HUDEP-2 (cell line): ENCODE measurements at regions not wholly inside any gene's neighbourhood (a gene's known extent, or its start where the extent isn't known, plus 50 kb on each side); places are given as distances from the start of the nearest gene placed in this dataset.
"Not testable (repeated sequence)": the region's sequence is repeated elsewhere in the genome, so short reads cannot be mapped to it uniquely, and the experiment has no call there.

ENCODE experiments used
- DNase-seq, 76 experiments: peaks; one replicate each; lab custom pipeline; 2025; ENCODE audit not compliant: unreplicated experiment in 76 of 76; lab: John Stamatoyannopoulos, UW

GRCh38 chr13:43946281-43946680 lies 66.6 kb downstream of the LACC1 start:
- no peak for DNase-seq

DNA sequence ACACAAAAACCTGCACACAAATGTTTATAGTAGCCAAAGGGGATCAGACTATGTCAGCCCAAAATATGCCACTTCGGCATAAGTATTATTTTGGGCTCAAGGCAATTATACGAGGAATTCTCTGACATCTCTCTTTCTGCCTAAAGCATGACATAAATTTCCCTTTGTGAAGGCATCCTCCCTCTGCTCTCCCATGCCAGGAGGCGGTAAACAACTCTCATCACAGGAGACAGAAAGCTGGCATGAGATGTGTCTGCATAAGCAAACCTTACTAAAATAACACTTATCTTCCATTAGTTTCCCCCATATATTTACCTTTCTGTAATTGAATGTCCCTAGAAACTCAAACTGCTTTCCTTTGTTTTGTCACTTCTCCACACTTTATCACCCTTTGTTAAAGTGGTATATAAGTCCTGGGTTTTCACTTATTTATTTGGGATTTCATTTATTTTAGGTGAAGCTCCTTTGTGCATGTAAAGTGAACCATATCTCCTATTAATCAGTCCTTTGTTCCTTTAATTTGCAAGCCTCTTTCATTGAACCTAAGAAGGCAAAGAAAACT lies 68.3 kb downstream of the LACC1 start:
- DNase-seq: no peak

DNA sequence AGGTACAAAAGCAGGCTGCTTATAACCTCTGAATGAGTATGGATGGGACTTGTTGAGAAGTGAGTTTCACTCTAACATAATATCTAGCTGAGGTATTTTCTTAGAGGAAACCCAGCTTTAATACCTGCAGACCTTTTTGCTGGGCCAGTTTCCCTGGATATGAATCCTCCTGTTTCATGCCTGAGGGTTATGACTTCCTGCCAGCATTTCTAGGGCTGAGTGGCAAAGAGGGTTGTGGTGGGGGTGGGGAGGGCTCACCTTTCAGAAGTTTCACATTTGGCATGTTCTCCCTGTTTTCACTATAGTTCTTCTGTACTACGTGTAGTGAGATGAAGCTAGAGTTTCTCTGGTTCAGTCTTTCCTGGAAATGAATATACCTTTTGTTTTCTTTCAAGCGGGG lies 73.7 kb downstream of the LACC1 start:
- no peak for DNase-seq

- DNase-seq: not testable (repeated sequence)
Observed at GRCh38 chr13:43956975-43957374, 77.3 kb downstream of the LACC1 start.

- no peak for DNase-seq
Observed at GRCh38 chr13:43959291-43959690, 79.6 kb downstream of the LACC1 start.

GRCh38 chr13:43961909-43962308 lies 82.2 kb downstream of the LACC1 start:
- no peak for DNase-seq

DNA sequence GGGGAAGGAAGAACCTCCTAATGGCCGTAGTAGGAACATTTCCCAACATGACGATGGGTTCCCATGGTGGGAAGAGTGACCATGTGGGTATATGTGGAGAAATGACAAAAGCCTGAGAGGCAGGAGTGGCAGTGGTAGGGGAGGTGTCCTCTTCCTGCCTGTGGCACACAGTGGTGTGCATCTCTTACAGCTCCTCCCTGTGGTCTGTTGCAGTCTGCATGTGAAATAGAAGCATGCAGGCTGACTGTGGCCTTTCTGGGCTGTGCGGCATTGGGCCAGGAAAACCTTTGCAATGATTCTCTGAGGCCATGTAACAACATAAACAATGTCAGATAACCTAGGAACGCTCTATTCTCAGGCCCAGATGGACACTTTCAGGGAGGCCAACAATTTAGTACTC lies 84.0 kb downstream of the LACC1 start:
- no peak for DNase-seq

- DNase-seq: no peak
Observed at GRCh38 chr13:43964698-43965458, 85.2 kb downstream of the LACC1 start.

DNA sequence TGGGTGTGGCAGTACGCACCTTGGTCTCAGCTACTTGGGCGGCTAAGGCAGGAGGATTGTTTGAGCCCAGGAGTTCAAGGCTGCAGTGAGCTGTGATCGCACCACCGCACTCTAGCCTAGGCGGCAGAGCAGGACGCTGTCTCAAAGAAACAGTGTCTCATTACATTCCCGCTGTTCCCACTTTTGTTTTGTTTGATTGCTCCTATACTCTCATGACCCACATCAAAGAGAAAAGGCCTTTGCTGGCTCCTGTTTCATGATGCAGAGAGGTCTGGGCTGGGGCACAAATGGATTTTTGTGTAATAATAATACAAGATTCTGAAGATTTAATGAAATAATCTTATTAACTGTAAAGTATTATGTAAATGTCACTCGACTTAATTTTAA lies 85.7 kb downstream of the LACC1 start:
- DNase-seq: no peak

DNA sequence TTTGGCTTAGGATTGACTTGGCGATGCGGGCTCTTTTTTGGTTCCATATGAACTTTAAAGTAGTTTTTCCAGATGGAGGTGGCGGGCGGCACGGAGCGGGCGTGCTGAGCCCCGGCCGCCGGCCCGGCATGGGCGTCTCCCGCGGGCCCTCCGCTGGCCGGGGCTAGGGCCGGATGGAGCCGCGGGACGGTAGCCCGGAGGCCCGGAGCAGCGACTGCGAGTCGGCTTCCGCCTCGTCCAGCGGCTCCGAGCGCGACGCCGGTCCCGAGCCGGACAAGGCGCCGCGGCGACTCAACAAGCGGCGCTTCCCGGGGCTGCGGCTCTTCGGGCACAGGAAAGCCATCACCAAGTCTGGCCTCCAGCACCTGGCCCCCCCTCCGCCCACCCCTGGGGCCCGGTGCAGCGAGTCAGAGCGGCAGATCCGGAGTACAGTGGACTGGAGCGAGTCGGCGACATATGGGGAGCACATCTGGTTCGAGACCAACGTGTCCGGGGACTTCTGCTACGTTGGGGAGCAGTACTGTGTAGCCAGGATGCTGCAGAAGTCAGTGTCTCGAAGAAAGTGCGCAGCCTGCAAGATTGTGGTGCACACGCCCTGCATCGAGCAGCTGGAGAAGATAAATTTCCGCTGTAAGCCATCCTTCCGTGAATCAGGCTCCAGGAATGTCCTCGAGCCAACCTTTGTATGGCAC lies 88.7 kb downstream of the LACC1 start:
- DNase-seq: not testable (repeated sequence)

- not testable (repeated sequence) for DNase-seq
Observed at GRCh38 chr13:43968943-43969690, 89.4 kb downstream of the LACC1 start.

DNA sequence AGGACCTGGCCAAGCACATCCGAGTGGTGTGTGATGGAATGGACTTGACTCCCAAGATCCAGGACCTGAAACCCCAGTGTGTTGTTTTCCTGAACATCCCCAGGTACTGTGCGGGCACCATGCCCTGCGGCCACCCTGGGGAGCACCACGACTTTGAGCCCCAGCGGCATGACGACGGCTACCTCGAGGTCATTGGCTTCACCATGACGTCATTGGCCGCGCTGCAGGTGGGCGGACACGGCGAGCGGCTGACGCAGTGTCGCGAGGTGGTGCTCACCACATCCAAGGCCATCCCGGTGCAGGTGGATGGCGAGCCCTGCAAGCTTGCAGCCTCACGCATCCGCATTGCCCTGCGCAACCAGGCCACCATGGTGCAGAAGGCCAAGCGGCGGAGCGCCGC lies 90.2 kb downstream of the LACC1 start:
- not testable (repeated sequence) for DNase-seq

DNA sequence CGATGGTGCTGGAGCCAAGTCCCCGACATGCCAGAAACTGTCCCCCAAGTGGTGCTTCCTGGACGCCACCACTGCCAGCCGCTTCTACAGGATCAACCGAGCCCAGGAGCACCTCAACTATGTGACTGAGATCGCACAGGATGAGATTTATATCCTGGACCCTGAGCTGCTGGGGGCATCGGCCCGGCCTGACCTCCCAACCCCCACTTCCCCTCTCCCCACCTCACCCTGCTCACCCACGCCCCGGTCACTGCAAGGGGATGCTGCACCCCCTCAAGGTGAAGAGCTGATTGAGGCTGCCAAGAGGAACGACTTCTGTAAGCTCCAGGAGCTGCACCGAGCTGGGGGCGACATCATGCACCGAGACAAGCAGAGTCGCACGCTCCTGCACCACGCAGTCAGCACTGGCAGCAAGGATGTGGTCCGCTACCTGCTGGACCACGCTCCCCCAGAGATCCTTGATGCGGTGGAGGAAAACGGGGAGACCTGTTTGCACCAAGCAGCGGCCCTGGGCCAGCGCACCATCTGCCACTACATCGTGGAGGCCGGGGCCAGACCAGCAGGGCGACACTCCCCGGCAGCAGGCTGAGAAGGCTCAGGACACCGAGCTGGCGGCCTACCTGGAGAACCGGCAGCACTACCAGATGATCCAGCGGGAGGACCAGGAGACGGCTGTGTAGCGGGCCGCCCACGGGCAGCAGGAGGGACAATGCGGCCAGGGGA lies 91.0 kb downstream of the LACC1 start:
- DNase-seq: not testable (repeated sequence)

GRCh38 chr13:43971324-43971723 lies 91.6 kb downstream of the LACC1 start:
- not testable (repeated sequence) for DNase-seq

DNA sequence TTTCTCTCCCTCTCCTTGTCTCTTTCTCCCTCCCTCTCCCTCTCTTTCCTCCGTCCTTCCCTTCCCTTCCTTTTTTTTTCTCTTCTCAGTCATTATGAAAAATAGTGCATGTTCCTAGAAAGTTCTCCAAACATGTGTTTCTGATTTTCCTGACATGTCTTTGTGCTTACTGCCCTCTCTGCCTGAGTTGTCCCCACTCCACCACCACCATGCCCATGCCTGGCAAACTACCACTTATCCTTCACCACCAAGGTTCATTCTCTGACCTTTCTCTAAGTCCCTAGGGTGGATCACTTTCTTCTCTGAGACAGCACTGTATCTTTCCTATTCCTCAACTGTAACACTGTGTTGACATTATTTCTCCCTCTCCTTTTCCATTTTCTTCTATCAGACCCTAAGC lies 98.2 kb downstream of the LACC1 start:
- DNase-seq: no peak

DNA sequence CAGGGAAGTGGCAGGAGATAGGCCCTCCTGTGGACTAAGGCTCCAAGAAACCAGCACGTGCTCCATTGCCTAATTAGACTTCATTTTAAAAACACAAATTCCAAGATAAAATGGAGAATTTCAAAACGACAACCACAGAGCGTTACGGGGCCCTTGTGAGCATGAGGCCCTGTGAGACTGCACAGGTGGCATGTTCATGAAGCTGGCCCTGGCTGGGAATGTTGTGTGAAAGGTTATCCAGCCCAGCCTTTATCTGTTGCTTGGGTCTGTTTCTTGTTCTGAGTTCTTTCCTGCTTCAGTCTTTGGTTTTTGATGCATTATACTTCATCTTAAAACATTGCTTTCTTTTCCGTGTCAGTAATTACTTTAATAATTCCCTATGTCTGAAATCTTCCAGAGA lies 99.0 kb downstream of the LACC1 start:
- DNase-seq: no peak

GRCh38 chr13:43979492-43979891 lies 99.8 kb downstream of the LACC1 start:
- no peak for DNase-seq

DNA sequence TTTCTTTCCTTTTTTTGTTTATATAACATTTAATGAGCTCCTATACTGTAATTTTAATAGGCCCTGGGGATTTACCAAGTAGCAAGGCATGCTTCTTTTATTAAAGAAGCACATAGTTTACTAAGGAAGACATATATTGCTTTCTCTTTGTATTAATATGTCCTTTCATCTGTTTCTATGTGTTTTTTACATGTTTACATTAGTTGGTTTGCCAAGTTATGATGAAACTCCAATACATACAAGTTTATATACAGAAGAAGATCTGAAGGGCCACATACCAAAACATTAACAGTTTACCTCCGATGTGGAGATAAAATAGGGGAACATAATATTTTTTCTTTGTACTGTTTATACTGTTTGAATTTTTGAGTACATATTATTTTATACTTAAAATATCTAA lies 100.9 kb downstream of the LACC1 start:
- no peak for DNase-seq

- no peak for DNase-seq
Observed at GRCh38 chr13:43981091-43981490, 101.4 kb downstream of the LACC1 start.

DNA sequence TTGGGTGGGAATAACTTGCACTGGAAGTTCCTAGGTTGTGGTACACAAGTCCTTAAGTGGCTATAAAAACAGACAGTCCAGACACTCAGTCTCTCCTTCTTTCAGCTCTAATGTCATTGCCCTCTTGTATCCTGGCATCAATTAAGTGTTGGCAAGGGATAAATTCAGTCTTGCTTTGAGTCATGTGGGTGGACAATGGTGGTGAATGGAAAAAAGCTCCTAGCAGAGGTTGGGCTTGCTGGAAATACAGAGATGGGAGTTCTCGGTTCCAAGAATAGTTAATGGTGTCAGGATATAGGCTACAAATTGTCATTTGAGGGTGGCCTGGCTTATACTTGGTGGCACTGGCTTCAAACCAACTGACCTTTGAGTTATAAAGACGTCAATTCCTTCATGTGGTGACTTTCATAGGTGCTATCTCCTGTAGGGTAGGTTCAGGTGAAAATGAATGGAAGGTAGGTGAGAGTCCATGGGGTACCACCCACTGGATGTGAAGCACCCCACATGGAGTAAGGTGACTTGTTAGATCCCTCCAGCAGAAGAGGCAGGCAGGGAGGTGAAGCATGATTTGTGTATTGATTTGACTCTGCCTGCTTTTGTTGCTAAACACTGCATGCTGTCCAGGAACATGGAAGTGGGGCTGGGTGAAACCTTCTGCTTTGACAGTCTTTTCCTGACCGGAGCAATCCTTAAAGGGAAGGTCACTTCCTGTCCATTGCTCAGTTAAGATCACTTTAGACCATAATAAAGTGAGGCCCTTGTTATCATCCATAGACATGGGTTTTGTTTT lies 102.0 kb downstream of the LACC1 start:
- DNase-seq: no peak
